IPS-15b (cell line): ENCODE measurements at regions not wholly inside any gene's neighbourhood (a gene's known extent, or its start where the extent isn't known, plus 50 kb on each side); places are given as distances from the start of the nearest gene placed in this dataset.

ENCODE experiments used
- H3K27me3 ChIP-seq: one replicate; pipeline ENCODE4 v1.6.1; 2013; ENCODE audit warnings: low read length; ENCODE audit not compliant: control insufficient read depth, insufficient read depth
- H3K36me3 ChIP-seq: one replicate; pipeline ENCODE4 v1.6.1; 2013; ENCODE audit warnings: low read length; ENCODE audit not compliant: control insufficient read depth, insufficient read depth
- H3K4me1 ChIP-seq: one replicate; pipeline ENCODE4 v1.6.1; 2013; ENCODE audit warnings: mild to moderate bottlenecking, low read length; ENCODE audit not compliant: control insufficient read depth, insufficient read depth
- H3K4me3 ChIP-seq: one replicate; pipeline ENCODE4 v1.5.1; 2013; ENCODE audit warnings: low read depth, low read length
- H3K9ac ChIP-seq: one replicate; pipeline ENCODE4 v1.6.1; 2013; ENCODE audit warnings: low read depth, mild to moderate bottlenecking, low read length
- H3K9me3 ChIP-seq: one replicate; pipeline ENCODE4 v1.6.1; 2013; ENCODE audit warnings: mild to moderate bottlenecking, low read length; ENCODE audit not compliant: control insufficient read depth, insufficient read depth

DNA sequence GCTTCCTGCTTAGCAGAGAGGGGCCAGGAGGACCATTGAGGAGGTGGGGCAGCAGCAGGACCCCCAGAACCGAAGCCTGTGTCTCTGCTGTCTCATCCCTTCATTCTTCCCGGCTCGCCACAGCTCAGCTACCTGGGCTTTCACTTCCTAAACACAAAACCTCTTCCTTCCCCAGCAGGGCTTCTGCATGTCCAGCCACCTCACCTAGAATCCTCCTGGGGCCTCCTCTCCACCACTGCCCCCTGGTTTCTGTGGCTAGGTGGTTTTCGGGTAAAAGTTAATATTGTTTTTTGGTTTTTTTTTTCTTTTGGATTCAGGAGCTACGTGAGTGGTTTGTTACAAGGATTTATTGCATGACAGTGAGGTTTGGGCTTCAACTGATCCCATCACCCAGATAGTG, 61.8 kb upstream of the PABPC3 start:
- H3K9ac ChIP-seq = no peak overlapping the region
- H3K9me3 ChIP-seq = no peaks in the 10 kb centered on the region
- H3K36me3 ChIP-seq = no peaks in the 10 kb centered on the region
- no peak overlapping the region for H3K4me3 ChIP-seq
- no peaks in the 10 kb centered on the region for H3K27me3 ChIP-seq
- H3K4me1 ChIP-seq = no peaks in the 10 kb centered on the region

DNA sequence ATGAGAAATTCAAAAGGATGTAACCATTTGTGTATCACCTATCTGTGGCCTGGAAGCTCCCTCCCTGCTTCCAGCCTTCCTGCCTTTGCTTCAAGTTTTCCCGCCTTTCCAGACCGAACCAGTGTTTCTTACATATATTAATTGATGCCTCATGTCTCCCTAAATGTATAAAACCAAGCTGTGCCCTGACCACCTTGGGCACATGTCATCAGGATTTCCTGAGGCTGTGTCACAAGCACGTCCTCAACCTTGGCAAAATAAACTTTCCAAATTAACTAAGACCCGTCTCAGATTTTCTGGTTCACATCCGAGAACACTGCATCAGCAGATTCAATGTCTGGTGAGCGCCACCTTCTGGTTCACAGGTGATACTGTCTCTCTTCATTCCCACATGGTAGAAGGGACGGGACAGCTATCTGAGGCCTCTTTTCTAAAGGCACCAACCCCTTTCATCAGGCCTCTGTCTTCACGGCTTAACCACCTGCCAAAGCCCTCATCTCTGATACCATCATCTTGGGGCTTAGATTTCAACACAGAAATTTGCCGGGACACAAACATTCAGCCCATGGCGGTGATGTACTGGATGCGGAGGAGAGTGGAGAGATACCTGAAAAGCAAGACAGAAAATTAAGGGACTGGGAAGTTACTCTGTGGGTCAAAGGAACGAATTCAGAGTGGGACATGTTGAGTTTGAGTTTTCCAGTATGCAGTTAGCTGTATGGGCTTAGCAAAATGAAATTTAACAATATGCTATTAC, 58.7 kb upstream of the PABPC3 start:
- no peaks in the 10 kb centered on the region for H3K4me1 ChIP-seq
- H3K27me3 ChIP-seq = no peaks in the 10 kb centered on the region
- no peaks in the 10 kb centered on the region for H3K9me3 ChIP-seq
- H3K4me3 ChIP-seq = no peak overlapping the region
- no peak overlapping the region for H3K9ac ChIP-seq
- H3K36me3 ChIP-seq = no peaks in the 10 kb centered on the region

DNA sequence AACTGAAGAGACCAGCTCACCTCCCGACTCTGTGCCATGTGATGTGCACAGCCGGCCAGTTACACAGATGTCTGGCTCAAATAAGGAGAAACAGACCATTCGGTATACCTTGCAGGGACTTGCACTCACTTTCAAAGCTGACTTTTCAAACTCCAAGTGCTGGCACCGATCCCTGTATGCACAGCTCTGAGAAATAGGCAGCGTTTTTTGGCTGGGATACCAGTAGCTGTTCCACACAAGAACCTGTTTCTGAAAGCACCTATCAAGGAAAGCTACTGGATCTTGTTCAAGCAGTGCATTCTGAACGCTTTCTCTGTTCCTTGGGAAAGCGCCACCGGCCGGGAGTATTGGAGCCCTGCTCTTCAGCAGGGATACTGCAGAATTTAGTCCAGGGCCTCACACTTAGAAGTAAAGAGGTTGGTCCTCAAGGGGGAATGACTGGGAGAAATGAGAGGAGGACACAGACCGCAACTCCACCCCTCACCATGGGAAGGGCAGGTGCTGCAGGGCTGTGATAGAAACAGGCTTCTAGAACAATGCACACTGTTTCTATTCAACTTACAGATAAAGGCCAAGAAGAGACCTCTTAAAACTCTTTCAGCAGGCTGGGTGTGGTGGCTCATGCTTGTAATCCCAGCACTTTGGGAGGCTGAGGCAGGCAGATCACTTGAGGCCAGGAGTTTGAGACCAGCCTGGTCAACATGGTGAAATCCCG, 53.6 kb upstream of the PABPC3 start:
- H3K4me1 ChIP-seq = peaks cover 4% of the 10 kb centered on the region
- H3K4me3 ChIP-seq = no peak overlapping the region
- peaks cover 19% of the 10 kb centered on the region for H3K27me3 ChIP-seq
- H3K9me3 ChIP-seq = no peaks in the 10 kb centered on the region
- no peaks in the 10 kb centered on the region for H3K36me3 ChIP-seq
- H3K9ac ChIP-seq = no peak overlapping the region

DNA sequence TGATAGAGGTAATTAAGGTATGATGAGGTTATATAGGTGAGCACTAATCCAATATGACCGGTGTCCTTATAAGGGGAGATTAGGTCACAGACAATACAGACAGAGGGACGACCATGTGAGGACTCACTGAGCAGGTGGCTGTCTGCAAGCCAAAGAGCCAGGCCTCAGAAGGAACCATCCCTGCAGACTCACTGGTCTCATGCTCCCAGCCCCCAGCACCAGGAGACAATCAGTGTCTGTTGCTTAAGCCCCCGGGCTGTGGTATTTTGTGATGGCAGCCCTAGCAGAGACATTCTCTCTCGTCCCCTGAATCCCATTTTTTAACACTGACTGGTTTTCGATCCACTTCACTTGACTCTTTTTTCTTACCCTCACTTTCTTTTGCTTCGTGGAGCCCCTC, 51.9 kb upstream of the PABPC3 start:
- Histone ChIP-seq H3K9ac (no peak overlapping the region), H3K36me3 (no peaks in the 10 kb centered on the region), H3K4me3 (no peak overlapping the region), H3K4me1 (peaks cover 4% of the 10 kb centered on the region), H3K9me3 (no peaks in the 10 kb centered on the region), H3K27me3 (peaks cover 34% of the 10 kb centered on the region)
